GM19395 (cell line): ENCODE measurements at regions not wholly inside any gene's neighbourhood (a gene's known extent, or its start where the extent isn't known, plus 50 kb on each side); places are given as distances from the start of the nearest gene placed in this dataset.
"Not testable (repeated sequence)": the region's sequence is repeated elsewhere in the genome, so short reads cannot be mapped to it uniquely, and the experiment has no call there.

Source experiments
- ATAC-seq: cut with Tn5 transposase; IDR thresholded peaks from one replicate; pipeline ENCODE4 v1.9.1; 2021; ENCODE audit warnings: mild to moderate bottlenecking, moderate library complexity; ENCODE audit not compliant: unreplicated experiment

GRCh38 chr5:72693546-72694205 lies 122.8 kb upstream of the TNPO1 start:
- ATAC-seq, result no peak

- no peak for ATAC-seq
These were observed 123.6 kb upstream of the TNPO1 start for GRCh38 chr5:72692651-72693442.

- no peak for ATAC-seq
These were observed 124.2 kb upstream of the TNPO1 start for GRCh38 chr5:72692231-72692637.

DNA sequence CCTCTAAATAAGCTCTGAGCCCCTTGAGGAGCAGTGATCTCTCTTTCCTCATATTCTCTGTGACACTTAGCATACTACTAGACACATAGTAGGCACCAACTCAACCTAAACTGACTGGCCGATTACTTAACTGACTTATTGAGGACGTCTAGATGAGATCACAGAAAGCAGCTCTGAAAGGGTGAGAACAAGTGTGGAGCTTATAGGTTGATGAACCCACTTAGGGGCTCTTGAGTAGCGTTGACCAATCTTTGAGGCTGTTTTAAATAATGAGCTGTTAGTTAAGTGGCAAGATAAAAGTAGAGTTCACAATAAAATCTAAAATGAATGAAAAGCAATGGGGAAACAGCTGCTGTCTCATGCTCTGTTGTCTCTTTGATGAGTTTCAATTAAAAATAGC lies 124.7 kb upstream of the TNPO1 start:
- no peak for ATAC-seq

DNA sequence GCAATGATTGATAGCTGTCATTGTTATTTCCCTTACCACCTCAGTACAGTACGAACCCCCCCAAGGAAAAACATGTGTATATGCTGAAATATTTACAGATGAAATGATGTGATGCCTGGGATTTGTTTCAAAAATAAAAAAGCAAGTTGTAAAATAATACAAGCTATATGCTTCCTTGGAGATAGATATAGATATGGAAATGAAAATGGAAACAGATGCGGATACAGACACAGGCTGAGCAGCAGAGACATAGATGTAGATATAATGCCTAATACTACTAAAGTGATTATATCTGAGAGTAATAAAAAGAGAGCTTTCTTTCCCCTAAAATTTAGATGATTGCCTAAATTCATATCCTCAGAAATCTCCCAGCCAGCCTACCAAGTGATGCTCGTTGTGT lies 127.5 kb upstream of the TNPO1 start:
- ATAC-seq, result no peak

DNA sequence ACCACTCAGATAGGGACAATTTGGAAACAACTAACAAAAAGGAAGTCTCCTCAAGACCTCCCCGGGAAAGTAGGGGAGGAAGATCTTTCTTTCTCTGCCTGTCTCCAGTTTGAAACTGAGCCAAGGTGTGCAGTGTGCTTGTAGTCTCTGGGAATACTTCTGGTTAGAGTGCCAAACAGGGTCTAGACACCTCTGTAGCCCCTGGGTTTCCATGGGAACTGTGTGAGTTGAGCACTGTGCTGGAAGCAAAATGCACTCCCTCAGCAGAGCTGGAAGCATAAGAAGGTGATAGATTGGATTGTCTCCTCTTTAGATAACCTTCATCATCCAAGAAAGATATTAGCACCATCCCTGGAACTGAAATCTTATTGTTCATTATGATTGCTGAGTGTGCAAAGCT lies 129.2 kb upstream of the TNPO1 start:
- no peak for ATAC-seq

DNA sequence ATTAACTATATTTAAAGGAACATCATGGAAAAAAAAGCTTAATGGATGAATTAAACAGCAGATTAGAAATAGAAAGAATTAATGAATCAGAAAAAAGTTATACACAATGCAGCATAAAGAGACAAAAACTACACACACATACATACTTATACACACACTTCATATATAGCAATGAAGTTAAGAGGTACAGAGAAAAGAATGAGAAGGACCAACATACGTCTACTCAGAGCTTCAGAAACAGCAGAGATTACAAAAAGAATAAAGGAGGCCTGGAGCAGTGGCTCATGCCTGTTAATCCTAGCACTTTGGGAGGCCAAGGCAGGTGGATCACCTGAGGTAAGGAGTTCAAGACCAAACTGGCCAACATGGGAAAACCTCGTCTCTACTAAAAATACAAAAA lies 133.9 kb upstream of the TNPO1 start:
- no peak for ATAC-seq

- ATAC-seq, result no peak
These were observed 134.7 kb upstream of the TNPO1 start for GRCh38 chr5:72681781-72682180.

- ATAC-seq, result no peak
These were observed 139.0 kb upstream of the TNPO1 start for GRCh38 chr5:72677447-72677846.

GRCh38 chr5:72676831-72677230 lies 139.6 kb upstream of the TNPO1 start:
- not testable (repeated sequence) for ATAC-seq

GRCh38 chr5:72673623-72674022 lies 142.8 kb upstream of the TNPO1 start:
- no peak for ATAC-seq

GRCh38 chr5:72673180-72673579 lies 143.3 kb upstream of the TNPO1 start:
- ATAC-seq, result no peak

- no peak for ATAC-seq
These were observed 148.8 kb upstream of the TNPO1 start for GRCh38 chr5:72667708-72668107.

GRCh38 chr5:72662936-72663335 lies 153.5 kb upstream of the TNPO1 start:
- no peak for ATAC-seq

DNA sequence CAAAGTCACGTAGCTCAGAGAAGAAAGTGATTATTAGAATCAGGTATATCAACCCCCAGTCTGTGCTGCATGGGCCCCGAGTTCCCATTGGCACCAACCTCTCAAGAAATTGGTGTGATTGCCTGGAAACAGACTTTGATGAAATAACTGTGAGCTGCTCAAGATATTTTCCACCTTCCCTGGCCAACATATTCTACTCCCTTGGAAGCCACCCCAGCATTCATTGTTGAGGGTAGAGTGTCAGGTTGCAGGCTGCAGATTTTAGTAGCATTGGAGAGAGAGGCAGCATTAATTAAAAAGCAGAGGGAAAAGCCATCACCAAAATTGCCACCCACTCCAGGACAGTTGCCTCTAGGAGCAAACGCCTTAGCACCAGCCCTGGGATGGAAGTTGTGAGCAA lies 154.2 kb upstream of the TNPO1 start:
- ATAC-seq, result no peak

GRCh38 chr5:72661405-72661804 lies 154.2 kb upstream of the ZNF366 start:
- ATAC-seq, result no peak

GRCh38 chr5:72659726-72660125 lies 152.5 kb upstream of the ZNF366 start:
- no peak for ATAC-seq

DNA sequence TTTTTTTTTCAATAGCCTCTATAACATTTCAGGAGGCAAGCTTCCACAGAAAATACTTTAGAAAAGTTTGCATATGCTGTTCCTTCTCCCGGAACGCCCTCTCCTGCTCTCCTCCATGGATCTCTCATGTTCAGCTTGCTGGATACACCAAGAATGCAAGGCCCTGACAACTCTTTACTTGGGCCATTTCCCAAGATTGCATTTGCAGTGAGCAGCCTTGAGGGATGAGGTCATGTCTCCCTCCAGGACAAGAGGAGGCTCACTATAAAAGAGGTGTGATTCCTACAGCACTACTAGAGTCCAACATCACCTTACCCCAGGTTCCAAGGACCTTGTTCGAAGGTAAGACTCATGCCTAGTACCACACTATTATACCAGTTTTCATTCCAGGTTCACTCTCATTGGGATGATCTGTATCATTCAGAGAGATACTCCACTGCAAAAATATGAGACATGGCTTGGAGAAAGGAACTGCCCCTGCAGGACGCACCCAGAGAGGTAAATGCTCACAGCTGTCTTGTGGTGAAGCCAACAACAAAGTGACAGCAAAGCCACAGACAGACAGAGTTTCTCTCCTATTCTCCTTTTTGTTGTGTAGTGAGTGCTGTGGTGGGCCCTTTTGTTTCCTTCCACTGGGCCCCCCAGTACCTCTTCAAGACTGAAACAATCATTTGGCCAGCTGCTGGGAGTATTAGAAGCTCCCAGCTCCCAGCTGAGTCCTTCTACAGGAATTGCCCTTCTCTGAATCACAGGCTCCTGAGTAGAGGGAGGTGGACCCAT lies 151.7 kb upstream of the ZNF366 start:
- no peak for ATAC-seq

DNA sequence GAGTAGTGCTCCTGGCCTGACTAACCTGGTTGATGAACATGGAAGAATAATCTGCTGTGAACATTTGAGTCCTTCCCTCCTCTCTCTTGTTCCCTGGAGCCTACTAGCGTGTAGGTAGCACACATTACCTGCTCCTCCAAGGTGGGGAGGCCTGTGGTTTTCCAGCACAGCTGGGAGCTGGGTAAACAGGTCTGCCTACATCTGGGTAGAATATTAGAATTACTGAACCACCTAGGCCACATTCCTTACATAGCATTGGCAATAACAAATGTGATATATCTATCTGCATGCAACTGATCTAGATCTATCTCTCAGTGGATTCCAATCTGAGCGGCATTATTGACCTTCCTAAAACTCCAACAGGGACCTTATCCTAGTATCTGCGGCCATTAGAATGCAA lies 151.0 kb upstream of the ZNF366 start:
- ATAC-seq, result no peak

GRCh38 chr5:72656756-72657513 lies 149.7 kb upstream of the ZNF366 start:
- ATAC-seq, result no peak

- ATAC-seq, result no peak
These were observed 149.1 kb upstream of the ZNF366 start for GRCh38 chr5:72656331-72656730.
